Activated T-cell treated with anti-CD3 and anti-CD28 coated beads, Interleukin-2, amount 50 U/mL, for 72 hours (primary cell): ENCODE measurements at regions not wholly inside any gene's neighbourhood (a gene's known extent, or its start where the extent isn't known, plus 50 kb on each side); places are given as distances from the start of the nearest gene placed in this dataset.
A peak's percentile ranks its signal among the peaks of the same experiment; 100 is the strongest.
"Not testable (repeated sequence)": the region's sequence is repeated elsewhere in the genome, so short reads cannot be mapped to it uniquely, and the experiment has no call there.

Experiments used
- ATAC-seq, 2 donors: fragments of 150-1000 bp; cut with Tn5 transposase; replicated peaks in 1 of 2; 2 replicates each; pipeline ENCODE4 v1.10.0; 2021; ENCODE audit warnings: moderate library complexity in 2 of 2, mild to moderate bottlenecking in 1 of 2
- DNase-seq, 2 donors: peaks; one replicate each; pipeline ENCODE4 v3.0.0; 2021 to 2022; ENCODE audit warnings: mixed read lengths in 1 of 2
- H3K27ac Mint-ChIP-seq: one replicate; pipeline ENCODE4 v1.8.0; 2022; ENCODE audit warnings: mild to moderate bottlenecking, moderate library complexity, mixed read lengths
- H3K27me3 Mint-ChIP-seq: one replicate; pipeline ENCODE4 v1.8.0; 2022; ENCODE audit warnings: low read depth, mixed read lengths
- H3K36me3 Mint-ChIP-seq, 2 donors: one replicate each; pipeline ENCODE4 v1.8.0; 2022; ENCODE audit warnings: mixed read lengths in 2 of 2, mild to moderate bottlenecking in 1 of 2; ENCODE audit not compliant: insufficient read depth in 2 of 2
- H3K4me1 Mint-ChIP-seq: one replicate; pipeline ENCODE4 v1.8.0; 2022; ENCODE audit warnings: low read depth, mixed read lengths
- H3K4me3 Mint-ChIP-seq, 2 donors: one replicate each; pipeline ENCODE4 v1.8.0; 2022; ENCODE audit warnings: mild to moderate bottlenecking in 2 of 2, mixed read lengths in 2 of 2, moderate library complexity in 2 of 2
- H3K9me3 Mint-ChIP-seq, 2 donors: one replicate each; pipeline ENCODE4 v1.8.0; 2022; ENCODE audit warnings: mixed read lengths in 2 of 2

- DNase-seq (no peak), ATAC-seq (no peak)
- no peak overlapping the region for H3K27ac Mint-ChIP-seq
- no peaks in the 10 kb centered on the region for H3K4me1 Mint-ChIP-seq
- no peaks in the 10 kb centered on the region for H3K27me3 Mint-ChIP-seq
- peaks cover 0 to 3% of the 10 kb centered on the region in 2 donors for H3K9me3 Mint-ChIP-seq
- no peaks in the 10 kb centered on the region for H3K36me3 Mint-ChIP-seq
- no peak overlapping the region for H3K4me3 Mint-ChIP-seq
Measured at GRCh38 chr16:51986301-51986700, 560.6 kb downstream of the TOX3 start.

GRCh38 chr16:51985126-51985525, 561.8 kb downstream of the TOX3 start:
- H3K4me3 Mint-ChIP-seq: no peak overlapping the region
- DNase-seq (no peak), ATAC-seq (no peak)
- no peak overlapping the region for H3K27ac Mint-ChIP-seq
- no peaks in the 10 kb centered on the region for H3K9me3 Mint-ChIP-seq
- H3K27me3 Mint-ChIP-seq: no peaks in the 10 kb centered on the region
- H3K36me3 Mint-ChIP-seq: no peaks in the 10 kb centered on the region
- no peaks in the 10 kb centered on the region for H3K4me1 Mint-ChIP-seq

GRCh38 chr16:51984395-51984794, 562.5 kb downstream of the TOX3 start:
- Mint-ChIP-seq H3K9me3 (no peaks in the 10 kb centered on the region), H3K4me1 (no peaks in the 10 kb centered on the region), H3K27me3 (no peaks in the 10 kb centered on the region), H3K36me3 (no peaks in the 10 kb centered on the region), H3K27ac (no peak overlapping the region), H3K4me3 (no peak overlapping the region)
- DNase-seq (no peak), ATAC-seq (no peak)

- Mint-ChIP-seq H3K36me3 (no peaks in the 10 kb centered on the region), H3K27ac (no peak overlapping the region), H3K4me1 (no peaks in the 10 kb centered on the region), H3K4me3 (no peak overlapping the region), H3K27me3 (no peaks in the 10 kb centered on the region), H3K9me3 (no peaks in the 10 kb centered on the region)
- ATAC-seq: peak in 1 of 2 donors; percentile 32
- peak; percentile 10 to 25 for DNase-seq
Measured at GRCh38 chr16:51982715-51983680, 563.9 kb downstream of the TOX3 start.

DNA sequence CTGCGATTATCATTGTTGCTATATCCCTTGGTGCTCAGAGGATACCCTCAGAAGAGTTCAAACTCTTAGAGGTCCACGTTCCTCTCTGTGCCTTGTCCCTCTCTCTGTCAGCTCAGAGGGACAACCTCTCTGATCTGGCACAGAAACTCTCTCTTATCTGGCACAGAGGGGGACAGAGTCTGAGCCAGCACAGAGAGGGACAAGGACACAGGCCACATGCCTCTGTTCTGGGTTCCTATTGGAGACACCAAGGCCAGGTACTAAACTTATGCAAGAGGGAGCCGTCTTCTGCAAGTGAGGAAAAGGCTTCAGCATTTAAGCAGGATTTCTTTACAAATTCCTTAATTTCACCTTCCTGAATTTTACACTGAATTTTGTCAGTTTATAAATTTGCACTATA, 565.2 kb downstream of the TOX3 start:
- Mint-ChIP-seq H3K36me3 (no peaks in the 10 kb centered on the region), H3K4me3 (no peak overlapping the region), H3K9me3 (no peaks in the 10 kb centered on the region), H3K4me1 (no peaks in the 10 kb centered on the region), H3K27me3 (no peaks in the 10 kb centered on the region), H3K27ac (no peak overlapping the region)
- DNase-seq: no peak
- no peak for ATAC-seq

DNA sequence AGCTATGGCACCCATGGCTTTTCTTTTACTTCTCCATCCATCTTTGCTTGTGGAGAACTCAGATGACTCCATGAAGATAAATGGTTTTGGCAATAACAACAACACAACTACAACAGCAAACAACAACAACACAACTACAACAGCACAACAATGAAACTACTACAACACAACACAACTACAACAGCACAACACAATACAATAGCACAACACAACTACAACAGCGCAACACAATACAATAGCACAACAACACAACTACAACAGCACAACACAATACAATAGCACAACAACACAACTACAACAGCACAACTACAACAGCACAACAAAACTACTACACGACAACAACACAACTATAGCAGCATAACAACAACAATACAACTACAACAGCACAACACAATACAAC, 569.4 kb downstream of the TOX3 start:
- H3K27ac Mint-ChIP-seq, H3K27me3 Mint-ChIP-seq, DNase-seq, H3K36me3 Mint-ChIP-seq, H3K4me3 Mint-ChIP-seq, H3K4me1 Mint-ChIP-seq, H3K9me3 Mint-ChIP-seq, ATAC-seq: not testable (repeated sequence)

GRCh38 chr16:51971184-51971583, 575.8 kb downstream of the TOX3 start:
- Mint-ChIP-seq H3K27me3 (no peaks in the 10 kb centered on the region), H3K4me1 (no peaks in the 10 kb centered on the region), H3K4me3 (no peak overlapping the region), H3K9me3 (peaks cover 0 to 2% of the 10 kb centered on the region in 2 donors), H3K27ac (no peak overlapping the region), H3K36me3 (no peaks in the 10 kb centered on the region)
- DNase-seq: no peak
- ATAC-seq: no peak

DNA sequence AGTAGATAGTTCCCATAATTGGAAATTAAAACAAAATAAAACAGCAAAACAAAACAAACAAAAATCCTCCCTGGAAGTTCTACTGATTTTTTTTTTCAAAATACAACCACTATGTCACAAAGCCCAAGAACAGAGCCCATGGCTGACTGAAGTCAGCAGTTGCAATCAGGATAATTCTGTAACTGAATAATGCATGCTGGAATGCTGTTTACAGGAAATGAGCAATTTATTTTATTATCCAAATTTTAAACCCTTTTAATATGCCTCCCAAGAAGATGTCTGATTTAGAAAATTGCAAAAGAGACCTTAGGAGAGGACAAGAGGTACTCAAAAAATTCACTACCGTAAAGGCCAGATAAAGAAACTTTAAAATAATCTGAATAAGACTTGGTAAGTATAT, 578.2 kb downstream of the TOX3 start:
- no peak overlapping the region for H3K27ac Mint-ChIP-seq
- no peaks in the 10 kb centered on the region for H3K27me3 Mint-ChIP-seq
- DNase-seq (no peak), ATAC-seq (no peak)
- peaks cover 0 to 2% of the 10 kb centered on the region in 2 donors for H3K9me3 Mint-ChIP-seq
- no peaks in the 10 kb centered on the region for H3K36me3 Mint-ChIP-seq
- no peaks in the 10 kb centered on the region for H3K4me1 Mint-ChIP-seq
- H3K4me3 Mint-ChIP-seq: no peak overlapping the region

GRCh38 chr16:51967646-51968045, 579.3 kb downstream of the TOX3 start:
- no peaks in the 10 kb centered on the region for H3K36me3 Mint-ChIP-seq
- ATAC-seq (no peak), DNase-seq (no peak)
- no peak overlapping the region for H3K27ac Mint-ChIP-seq
- H3K27me3 Mint-ChIP-seq: no peaks in the 10 kb centered on the region
- H3K9me3 Mint-ChIP-seq: peaks cover 0 to 2% of the 10 kb centered on the region in 2 donors
- no peak overlapping the region for H3K4me3 Mint-ChIP-seq
- no peaks in the 10 kb centered on the region for H3K4me1 Mint-ChIP-seq

DNA sequence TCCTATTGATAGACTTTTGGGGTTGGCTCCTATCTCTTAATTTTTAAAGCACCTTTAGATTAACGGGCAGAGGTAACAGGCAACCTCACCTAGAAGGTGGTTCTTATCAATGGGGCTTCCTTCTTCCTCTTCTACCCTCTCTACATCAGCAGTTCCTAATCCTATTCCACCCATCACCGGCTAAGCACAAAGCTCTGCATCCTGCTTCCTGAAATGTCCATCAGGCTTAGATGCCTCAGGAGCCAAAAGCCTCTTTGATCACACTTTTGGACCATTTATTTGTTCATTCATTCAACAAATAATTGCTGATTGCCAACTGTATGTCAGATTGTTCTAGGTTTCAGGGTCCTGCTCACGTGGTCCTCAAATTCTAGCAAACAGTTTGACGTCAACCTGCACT, 586.0 kb downstream of the TOX3 start:
- H3K27ac Mint-ChIP-seq: no peak overlapping the region
- H3K36me3 Mint-ChIP-seq: no peaks in the 10 kb centered on the region
- no peak overlapping the region for H3K4me3 Mint-ChIP-seq
- DNase-seq (no peak), ATAC-seq (no peak)
- peaks cover 2 to 3% of the 10 kb centered on the region in 2 donors for H3K9me3 Mint-ChIP-seq
- no peaks in the 10 kb centered on the region for H3K4me1 Mint-ChIP-seq
- no peaks in the 10 kb centered on the region for H3K27me3 Mint-ChIP-seq

- Mint-ChIP-seq H3K27me3 (no peaks in the 10 kb centered on the region), H3K27ac (no peak overlapping the region), H3K9me3 (peaks cover 0 to 3% of the 10 kb centered on the region in 2 donors), H3K4me3 (no peak overlapping the region), H3K4me1 (no peaks in the 10 kb centered on the region), H3K36me3 (no peaks in the 10 kb centered on the region)
- ATAC-seq (no peak), DNase-seq (no peak)
Measured at GRCh38 chr16:51953286-51953985, 593.5 kb downstream of the TOX3 start.

DNA sequence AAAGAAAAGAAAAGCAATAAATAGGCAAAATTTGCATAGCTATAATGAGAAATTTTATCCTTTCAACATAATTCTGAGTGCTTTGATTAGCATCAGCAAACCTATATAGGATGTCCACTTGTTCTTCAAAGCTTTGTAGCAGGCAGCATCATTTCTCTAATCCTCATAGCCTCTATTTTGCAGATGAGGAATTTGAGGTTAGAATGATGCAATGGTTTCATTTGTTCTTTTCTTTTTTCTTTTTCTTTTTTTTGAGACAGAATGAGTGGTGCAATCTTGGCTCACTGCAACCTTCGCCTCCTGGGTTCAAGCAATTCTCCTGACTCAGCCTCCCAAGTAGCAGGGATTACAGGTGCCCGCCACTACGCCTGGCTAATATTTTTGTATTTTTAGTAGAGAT, 594.4 kb downstream of the TOX3 start:
- peaks cover 0 to 2% of the 10 kb centered on the region in 2 donors for H3K9me3 Mint-ChIP-seq
- no peaks in the 10 kb centered on the region for H3K4me1 Mint-ChIP-seq
- DNase-seq (no peak), ATAC-seq (no peak)
- H3K4me3 Mint-ChIP-seq: no peak overlapping the region
- no peaks in the 10 kb centered on the region for H3K36me3 Mint-ChIP-seq
- H3K27ac Mint-ChIP-seq: no peak overlapping the region
- no peaks in the 10 kb centered on the region for H3K27me3 Mint-ChIP-seq

GRCh38 chr16:51951668-51952298, 595.2 kb downstream of the TOX3 start:
- H3K27ac Mint-ChIP-seq: no peak overlapping the region

More at GRCh38 chr16:51951668-51952298, 595.2 kb downstream of the TOX3 start:
- ATAC-seq (no peak), DNase-seq (no peak)
- H3K4me3 Mint-ChIP-seq: no peak overlapping the region
- H3K4me1 Mint-ChIP-seq: no peaks in the 10 kb centered on the region
- H3K36me3 Mint-ChIP-seq: no peaks in the 10 kb centered on the region
- peaks cover 0 to 2% of the 10 kb centered on the region in 2 donors for H3K9me3 Mint-ChIP-seq
- H3K27me3 Mint-ChIP-seq: no peaks in the 10 kb centered on the region
